Astrocyte (in vitro differentiated cells and primary cell): ENCODE measurements at regions not wholly inside any gene's neighbourhood (a gene's known extent, or its start where the extent isn't known, plus 50 kb on each side); places are given as distances from the start of the nearest gene placed in this dataset.

Experiments used
- DNase-seq: peaks from one replicate; pipeline ENCODE4 v3.0.0-alpha.2; 2010; ENCODE audit warnings: low read depth
- FAIRE-seq: peaks from 2 replicates; lab custom pipeline; 2011; peaks lifted over from hg19 to GRCh38; lab: Jason Lieb, UNC
- H2AFZ ChIP-seq: 2 replicates; pipeline ENCODE4 v1.6.0; 2012; ENCODE audit warnings: low read depth, low read length, inconsistent platforms
- H3K27ac ChIP-seq: 2 replicates; pipeline ENCODE4 v1.5.1; 2011; ENCODE audit warnings: low read depth, low read length, inconsistent platforms
- H3K27me3 ChIP-seq: 2 replicates; pipeline ENCODE4 v1.6.0; 2011; ENCODE audit warnings: low read length, inconsistent platforms; ENCODE audit not compliant: insufficient read depth
- H3K36me3 ChIP-seq: 2 replicates; pipeline ENCODE4 v1.5.1; 2011; ENCODE audit warnings: low read length, inconsistent platforms; ENCODE audit not compliant: insufficient read depth
- H3K4me1 ChIP-seq: 2 replicates; pipeline ENCODE4 v1.5.1; 2011; ENCODE audit warnings: low read length, inconsistent platforms; ENCODE audit not compliant: insufficient read depth
- H3K4me2 ChIP-seq: 2 replicates; pipeline ENCODE4 v1.6.0; 2012; ENCODE audit warnings: low read length, inconsistent platforms
- H3K4me3 ChIP-seq: 2 replicates; pipeline ENCODE4 v1.5.1; 2011; ENCODE audit warnings: low read depth, mild to moderate bottlenecking, low read length, inconsistent platforms; ENCODE audit not compliant: insufficient read depth
- H3K79me2 ChIP-seq: 2 replicates; pipeline ENCODE4 v1.6.0; 2012; ENCODE audit warnings: mild to moderate bottlenecking, low read length, inconsistent platforms; ENCODE audit not compliant: insufficient read depth
- H3K9ac ChIP-seq: 2 replicates; pipeline ENCODE4 v1.6.0; 2012; ENCODE audit warnings: mild to moderate bottlenecking, low read length, inconsistent platforms
- H3K9me3 ChIP-seq: 2 replicates; pipeline ENCODE4 v1.5.1; 2012; ENCODE audit warnings: low read depth, mild to moderate bottlenecking, low read length, inconsistent platforms; ENCODE audit not compliant: insufficient read depth
- H4K20me1 ChIP-seq: 2 replicates; pipeline ENCODE4 v1.6.0; 2012; ENCODE audit warnings: low read length, inconsistent platforms; ENCODE audit not compliant: insufficient read depth
- H3K27ac Mint-ChIP-seq: one replicate; pipeline ENCODE4 v1.8.0; 2021; ENCODE audit warnings: mild to moderate bottlenecking, mixed read lengths; ENCODE audit not compliant: unreplicated experiment
- H3K27me3 Mint-ChIP-seq: one replicate; pipeline ENCODE4 v1.8.0; 2021; ENCODE audit warnings: low read depth, mixed read lengths; ENCODE audit not compliant: unreplicated experiment
- H3K36me3 Mint-ChIP-seq: one replicate; pipeline ENCODE4 v1.8.0; 2021; ENCODE audit warnings: low read depth, mixed read lengths; ENCODE audit not compliant: unreplicated experiment
- H3K4me1 Mint-ChIP-seq: one replicate; pipeline ENCODE4 v1.8.0; 2021; ENCODE audit warnings: low read depth, mixed read lengths; ENCODE audit not compliant: unreplicated experiment
- H3K4me3 Mint-ChIP-seq: one replicate; pipeline ENCODE4 v1.8.0; 2021; ENCODE audit warnings: mild to moderate bottlenecking, moderate library complexity, mixed read lengths; ENCODE audit not compliant: unreplicated experiment
- H3K9me3 Mint-ChIP-seq: one replicate; pipeline ENCODE4 v1.8.0; 2021; ENCODE audit warnings: mild to moderate bottlenecking, mixed read lengths; ENCODE audit not compliant: unreplicated experiment
- EZH2 ChIP-seq: IDR thresholded peaks from 2 replicates; pipeline ENCODE4 v1.6.1; 2012; ENCODE audit warnings: mild to moderate bottlenecking, low read length, inconsistent platforms; ENCODE audit not compliant: insufficient read depth
- TF ChIP-seq, protein P1 (sequence below): IDR thresholded peaks from 2 replicates; pipeline ENCODE4 v1.5.1; 2011; ENCODE audit warnings: low read depth, mild to moderate bottlenecking, inconsistent platforms, low read length, moderate library complexity; ENCODE audit not compliant: insufficient read depth

DNA sequence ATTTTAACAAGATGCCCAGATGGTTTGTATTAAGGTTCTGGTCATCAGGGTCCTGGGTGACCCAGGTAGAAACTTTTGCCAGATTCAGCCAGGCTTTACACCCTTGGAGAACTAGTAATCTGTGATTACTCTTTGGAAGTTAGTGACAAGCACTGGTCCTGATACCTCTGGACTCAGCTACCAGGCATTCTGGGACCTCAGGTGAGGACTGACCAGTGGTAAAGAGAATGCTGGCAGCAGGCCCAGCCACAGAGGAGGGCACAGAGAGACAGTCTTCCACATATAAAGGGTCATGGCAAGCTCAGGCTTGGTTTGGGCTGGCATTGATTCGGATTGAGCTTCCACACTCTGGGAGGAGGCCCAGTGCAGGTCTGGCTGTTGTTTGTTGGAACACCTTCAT is 112.0 kb upstream of the CHST15 start:
- TF ChIP-seq, protein P1, sequence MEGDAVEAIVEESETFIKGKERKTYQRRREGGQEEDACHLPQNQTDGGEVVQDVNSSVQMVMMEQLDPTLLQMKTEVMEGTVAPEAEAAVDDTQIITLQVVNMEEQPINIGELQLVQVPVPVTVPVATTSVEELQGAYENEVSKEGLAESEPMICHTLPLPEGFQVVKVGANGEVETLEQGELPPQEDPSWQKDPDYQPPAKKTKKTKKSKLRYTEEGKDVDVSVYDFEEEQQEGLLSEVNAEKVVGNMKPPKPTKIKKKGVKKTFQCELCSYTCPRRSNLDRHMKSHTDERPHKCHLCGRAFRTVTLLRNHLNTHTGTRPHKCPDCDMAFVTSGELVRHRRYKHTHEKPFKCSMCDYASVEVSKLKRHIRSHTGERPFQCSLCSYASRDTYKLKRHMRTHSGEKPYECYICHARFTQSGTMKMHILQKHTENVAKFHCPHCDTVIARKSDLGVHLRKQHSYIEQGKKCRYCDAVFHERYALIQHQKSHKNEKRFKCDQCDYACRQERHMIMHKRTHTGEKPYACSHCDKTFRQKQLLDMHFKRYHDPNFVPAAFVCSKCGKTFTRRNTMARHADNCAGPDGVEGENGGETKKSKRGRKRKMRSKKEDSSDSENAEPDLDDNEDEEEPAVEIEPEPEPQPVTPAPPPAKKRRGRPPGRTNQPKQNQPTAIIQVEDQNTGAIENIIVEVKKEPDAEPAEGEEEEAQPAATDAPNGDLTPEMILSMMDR: no peak
- TF ChIP-seq EZH2: no peak
- Histone ChIP-seq H3K4me1 (no peaks in the 10 kb centered on the region), H2AFZ (no peak overlapping the region), H3K79me2 (no peaks in the 10 kb centered on the region), H3K4me3 (no peak overlapping the region), H3K27ac (no peak overlapping the region), H3K9me3 (no peaks in the 10 kb centered on the region), H3K27me3 (peaks cover 2% of the 10 kb centered on the region), H3K9ac (no peak overlapping the region), H3K4me2 (no peak overlapping the region), H3K36me3 (no peaks in the 10 kb centered on the region), H4K20me1 (no peaks in the 10 kb centered on the region)
- Mint-ChIP-seq H3K4me3 (no peak overlapping the region), H3K27ac (no peak overlapping the region), H3K9me3 (peaks cover 15% of the 10 kb centered on the region), H3K36me3 (no peaks in the 10 kb centered on the region), H3K4me1 (no peaks in the 10 kb centered on the region), H3K27me3 (peaks cover 42% of the 10 kb centered on the region)
- DNase-seq (no peak), FAIRE-seq (no peak)

DNA sequence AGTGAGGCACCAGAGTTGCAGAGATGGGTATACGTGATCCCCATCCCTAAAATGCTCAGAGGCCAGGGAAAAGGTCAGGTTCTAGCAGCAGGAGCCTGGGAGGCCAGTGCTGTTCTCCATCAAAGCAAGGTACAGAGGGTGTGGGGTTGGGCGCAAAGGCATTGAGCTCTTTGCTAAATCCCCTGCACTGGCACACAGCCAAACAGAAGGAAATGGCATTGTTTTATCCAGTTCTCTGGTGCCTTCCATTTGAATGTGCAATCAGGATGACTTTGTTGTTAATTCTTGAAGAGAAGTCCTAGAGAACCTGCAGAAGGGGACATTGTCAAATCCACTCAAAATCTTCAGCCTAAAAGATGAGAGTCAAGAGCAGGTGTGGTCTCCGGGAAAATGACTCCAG is 111.3 kb upstream of the CHST15 start:
- Histone ChIP-seq H3K27ac (no peak overlapping the region), H3K4me2 (no peak overlapping the region), H3K9ac (no peak overlapping the region), H4K20me1 (no peaks in the 10 kb centered on the region), H3K79me2 (no peaks in the 10 kb centered on the region), H3K27me3 (peaks cover 2% of the 10 kb centered on the region), H2AFZ (no peak overlapping the region), H3K36me3 (no peaks in the 10 kb centered on the region), H3K4me1 (no peaks in the 10 kb centered on the region), H3K4me3 (no peak overlapping the region), H3K9me3 (no peaks in the 10 kb centered on the region)
- Mint-ChIP-seq H3K4me1 (no peaks in the 10 kb centered on the region), H3K27me3 (peaks cover 45% of the 10 kb centered on the region), H3K36me3 (no peaks in the 10 kb centered on the region), H3K4me3 (no peak overlapping the region), H3K9me3 (peaks cover 14% of the 10 kb centered on the region), H3K27ac (no peak overlapping the region)
- FAIRE-seq (no peak), DNase-seq (no peak)
- no peak for TF ChIP-seq EZH2
- TF ChIP-seq, protein P1: no peak

DNA sequence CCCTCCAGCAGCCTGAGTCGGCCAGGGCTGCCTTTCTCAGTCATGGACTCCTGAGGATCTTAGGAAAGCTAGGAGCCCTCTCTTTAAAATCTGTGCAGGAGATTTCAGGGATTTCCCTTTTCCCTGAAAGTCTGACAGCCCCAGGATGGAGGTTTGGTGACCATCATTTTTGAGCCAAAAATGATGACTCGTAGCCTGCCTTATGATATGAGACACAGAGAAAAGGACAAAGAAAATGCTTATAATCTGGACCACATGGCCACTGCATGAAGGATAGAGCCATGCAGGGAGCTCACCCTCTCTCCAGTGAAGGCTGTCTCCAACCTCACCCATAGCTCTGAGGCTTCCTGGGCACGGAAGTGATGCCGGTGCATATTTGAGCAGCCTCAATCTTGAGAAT is 106.6 kb upstream of the CHST15 start:
- no peaks in the 10 kb centered on the region for H3K9me3 ChIP-seq
- no peaks in the 10 kb centered on the region for H3K4me1 ChIP-seq
- no peak overlapping the region for H3K4me3 ChIP-seq
- DNase-seq (no peak), FAIRE-seq (no peak)
- Mint-ChIP-seq H3K27ac (no peak overlapping the region), H3K9me3 (peaks cover 5% of the 10 kb centered on the region), H3K36me3 (no peaks in the 10 kb centered on the region), H3K4me1 (no peaks in the 10 kb centered on the region), H3K4me3 (no peak overlapping the region), H3K27me3 (peaks cover 40% of the 10 kb centered on the region)
- no peaks in the 10 kb centered on the region for H3K79me2 ChIP-seq
- H3K4me2 ChIP-seq: no peak overlapping the region
- H4K20me1 ChIP-seq: no peaks in the 10 kb centered on the region
- H2AFZ ChIP-seq: no peak overlapping the region
- H3K9ac ChIP-seq: no peak overlapping the region
- H3K36me3 ChIP-seq: no peaks in the 10 kb centered on the region
- H3K27ac ChIP-seq: no peak overlapping the region
- H3K27me3 ChIP-seq: no peaks in the 10 kb centered on the region
- TF ChIP-seq EZH2: no peak
- TF ChIP-seq, protein P1: no peak
